ENCODE measurements at regions not wholly inside any gene's neighbourhood (a gene's known extent, or its start where the extent isn't known, plus 50 kb on each side); places are given as distances from the start of the nearest gene placed in this dataset.
"Not testable (repeated sequence)": the region's sequence is repeated elsewhere in the genome, so short reads cannot be mapped to it uniquely, and the experiment has no call there.

GRCh38 chr9:102642651-102643050 lies 352.5 kb upstream of the CYLC2 start:
- H2AFZ ChIP-seq (ENCODE audit: low read depth, low read length) = no peak overlapping the region
- DNase-seq = no peak
- no peak overlapping the region for H4K91ac ChIP-seq (ENCODE audit: low read length)
- no peaks in the 10 kb centered on the region for H3K79me1 ChIP-seq (replicated peaks; ENCODE audit: low read length, poor library complexity, severe bottlenecking)
- no peak overlapping the region for H3K9ac ChIP-seq (ENCODE audit: low read length)
- H2BK120ac ChIP-seq (ENCODE audit: low read depth, low read length) = no peak overlapping the region
- H2AK5ac ChIP-seq (ENCODE audit: low read length, severe bottlenecking) = no peak overlapping the region
- H3K18ac ChIP-seq (ENCODE audit: low read depth in 1 of 2, low read length in 2 of 2) = no peak overlapping the region
- no peaks in the 10 kb centered on the region for H3K27me3 ChIP-seq (ENCODE audit: control insufficient read depth in 1 of 2, insufficient read depth in 1 of 2, low read length in 2 of 2)
- H2BK5ac ChIP-seq (ENCODE audit: low read depth, low read length, poor library complexity, severe bottlenecking) = no peak overlapping the region
- H3K4me1 ChIP-seq (ENCODE audit: control insufficient read depth, insufficient read depth, low read depth, low read length) = no peaks in the 10 kb centered on the region
- no peaks in the 10 kb centered on the region for H3K36me3 ChIP-seq (ENCODE audit: control insufficient read depth in 1 of 2, insufficient read depth in 2 of 2, low read depth in 1 of 2, low read length in 2 of 2)
- no peak overlapping the region for H4K8ac ChIP-seq (ENCODE audit: low read length)
- no peak overlapping the region for H3K14ac ChIP-seq (ENCODE audit: low read length in 2 of 2)
- H2BK12ac ChIP-seq (ENCODE audit: low read length in 2 of 2) = no peak overlapping the region
- WGBS = 60% methylated on average over 1 of the region's 1 CpG
- H3K4ac ChIP-seq (ENCODE audit: low read depth in 1 of 2, low read length in 2 of 2) = no peak overlapping the region
- H3K4me2 ChIP-seq (ENCODE audit: low read length, poor library complexity, severe bottlenecking) = no peak overlapping the region
- no peak overlapping the region for H3K23ac ChIP-seq (ENCODE audit: low read length in 2 of 2)
- no peak overlapping the region for H3K27ac ChIP-seq (ENCODE audit: low read length, poor library complexity, severe bottlenecking)
- H3K4me3 ChIP-seq (ENCODE audit: insufficient read depth in 1 of 2, low read depth in 1 of 2, low read length in 2 of 2) = no peak overlapping the region
- H3K9me3 ChIP-seq (ENCODE audit: control insufficient read depth, low read length) = no peaks in the 10 kb centered on the region
- H2BK15ac ChIP-seq (ENCODE audit: low read depth, poor library complexity, severe bottlenecking) = no peak overlapping the region

- H2BK5ac ChIP-seq (ENCODE audit: low read depth, low read length, poor library complexity, severe bottlenecking) = no peak overlapping the region
- H2BK15ac ChIP-seq (ENCODE audit: low read depth, poor library complexity, severe bottlenecking) = no peak overlapping the region
- no peaks in the 10 kb centered on the region for H3K27me3 ChIP-seq (ENCODE audit: control insufficient read depth in 1 of 2, insufficient read depth in 1 of 2, low read length in 2 of 2)
- H4K91ac ChIP-seq (ENCODE audit: low read length) = no peak overlapping the region
- H3K4me2 ChIP-seq (ENCODE audit: low read length, poor library complexity, severe bottlenecking) = no peak overlapping the region
- peaks cover 3% of the 10 kb centered on the region for H3K9me3 ChIP-seq (ENCODE audit: control insufficient read depth, low read length)
- H3K9ac ChIP-seq (ENCODE audit: low read length) = no peak overlapping the region
- H3K4ac ChIP-seq (ENCODE audit: low read depth in 1 of 2, low read length in 2 of 2) = no peak overlapping the region
- H3K27ac ChIP-seq (ENCODE audit: low read length, poor library complexity, severe bottlenecking) = no peak overlapping the region
- H2AFZ ChIP-seq (ENCODE audit: low read depth, low read length) = no peak overlapping the region
- no peak overlapping the region for H2AK5ac ChIP-seq (ENCODE audit: low read length, severe bottlenecking)
- H2BK120ac ChIP-seq (ENCODE audit: low read depth, low read length) = no peak overlapping the region
- H3K18ac ChIP-seq (ENCODE audit: low read depth in 1 of 2, low read length in 2 of 2) = no peak overlapping the region
- no peak for DNase-seq
- H3K79me1 ChIP-seq (replicated peaks; ENCODE audit: low read length, poor library complexity, severe bottlenecking) = no peaks in the 10 kb centered on the region
- H3K14ac ChIP-seq (ENCODE audit: low read length in 2 of 2) = no peak overlapping the region
- H3K36me3 ChIP-seq (ENCODE audit: control insufficient read depth in 1 of 2, insufficient read depth in 2 of 2, low read depth in 1 of 2, low read length in 2 of 2) = no peaks in the 10 kb centered on the region
- no peaks in the 10 kb centered on the region for H3K4me1 ChIP-seq (ENCODE audit: control insufficient read depth, insufficient read depth, low read depth, low read length)
- H2BK12ac ChIP-seq (ENCODE audit: low read length in 2 of 2) = no peak overlapping the region
- no peak overlapping the region for H3K4me3 ChIP-seq (ENCODE audit: insufficient read depth in 1 of 2, low read depth in 1 of 2, low read length in 2 of 2)
- no peak overlapping the region for H4K8ac ChIP-seq (ENCODE audit: low read length)
- H3K23ac ChIP-seq (ENCODE audit: low read length in 2 of 2) = no peak overlapping the region
Measured at GRCh38 chr9:102631559-102631958, 363.6 kb upstream of the CYLC2 start.

- Histone ChIP-seq H3K4me3 (ENCODE audit: insufficient read depth in 1 of 2, low read depth in 1 of 2, low read length in 2 of 2) (no peak overlapping the region), H3K27me3 (ENCODE audit: control insufficient read depth in 1 of 2, insufficient read depth in 1 of 2, low read length in 2 of 2) (no peaks in the 10 kb centered on the region), H3K36me3 (ENCODE audit: control insufficient read depth in 1 of 2, insufficient read depth in 2 of 2, low read depth in 1 of 2, low read length in 2 of 2) (no peaks in the 10 kb centered on the region), H3K4me2 (ENCODE audit: low read length, poor library complexity, severe bottlenecking) (no peak overlapping the region), H3K9ac (ENCODE audit: low read length) (no peak overlapping the region), H2BK15ac (ENCODE audit: low read depth, poor library complexity, severe bottlenecking) (no peak overlapping the region), H2AK5ac (ENCODE audit: low read length, severe bottlenecking) (no peak overlapping the region), H2BK5ac (ENCODE audit: low read depth, low read length, poor library complexity, severe bottlenecking) (no peak overlapping the region), H2AFZ (ENCODE audit: low read depth, low read length) (no peak overlapping the region), H3K4me1 (ENCODE audit: control insufficient read depth, insufficient read depth, low read depth, low read length) (no peaks in the 10 kb centered on the region), H4K8ac (ENCODE audit: low read length) (no peak overlapping the region), H3K4ac (ENCODE audit: low read depth in 1 of 2, low read length in 2 of 2) (no peak overlapping the region), H3K23ac (ENCODE audit: low read length in 2 of 2) (no peak overlapping the region), H2BK12ac (ENCODE audit: low read length in 2 of 2) (no peak overlapping the region), H3K27ac (ENCODE audit: low read length, poor library complexity, severe bottlenecking) (no peak overlapping the region), H3K9me3 (ENCODE audit: control insufficient read depth, low read length) (peaks cover 13% of the 10 kb centered on the region), H3K18ac (ENCODE audit: low read depth in 1 of 2, low read length in 2 of 2) (no peak overlapping the region), H2BK120ac (ENCODE audit: low read depth, low read length) (no peak overlapping the region), H4K91ac (ENCODE audit: low read length) (no peak overlapping the region), H3K14ac (ENCODE audit: low read length in 2 of 2) (no peak overlapping the region), H3K79me1 (replicated peaks; ENCODE audit: low read length, poor library complexity, severe bottlenecking) (no peaks in the 10 kb centered on the region)
- no peak for DNase-seq
- WGBS = 71% methylated on average over 1 of the region's 2 CpGs
Measured at GRCh38 chr9:102609461-102609860, 385.7 kb upstream of the CYLC2 start.

- H3K4ac ChIP-seq (ENCODE audit: low read depth in 1 of 2, low read length in 2 of 2); H3K23ac ChIP-seq (ENCODE audit: low read length in 2 of 2); H3K79me1 ChIP-seq (replicated peaks; ENCODE audit: low read length, poor library complexity, severe bottlenecking); H3K4me3 ChIP-seq (ENCODE audit: insufficient read depth in 1 of 2, low read depth in 1 of 2, low read length in 2 of 2); H3K14ac ChIP-seq (ENCODE audit: low read length in 2 of 2); H3K18ac ChIP-seq (ENCODE audit: low read depth in 1 of 2, low read length in 2 of 2); H2AK5ac ChIP-seq (ENCODE audit: low read length, severe bottlenecking); H4K8ac ChIP-seq (ENCODE audit: low read length); H3K4me2 ChIP-seq (ENCODE audit: low read length, poor library complexity, severe bottlenecking); H2BK5ac ChIP-seq (ENCODE audit: low read depth, low read length, poor library complexity, severe bottlenecking); H2BK15ac ChIP-seq (ENCODE audit: low read depth, poor library complexity, severe bottlenecking); H3K36me3 ChIP-seq (ENCODE audit: control insufficient read depth in 1 of 2, insufficient read depth in 2 of 2, low read depth in 1 of 2, low read length in 2 of 2); H4K91ac ChIP-seq (ENCODE audit: low read length); DNase-seq; H2BK120ac ChIP-seq (ENCODE audit: low read depth, low read length); H3K27ac ChIP-seq (ENCODE audit: low read length, poor library complexity, severe bottlenecking); H3K9ac ChIP-seq (ENCODE audit: low read length); H3K4me1 ChIP-seq (ENCODE audit: control insufficient read depth, insufficient read depth, low read depth, low read length); H2AFZ ChIP-seq (ENCODE audit: low read depth, low read length); H3K27me3 ChIP-seq (ENCODE audit: control insufficient read depth in 1 of 2, insufficient read depth in 1 of 2, low read length in 2 of 2); H2BK12ac ChIP-seq (ENCODE audit: low read length in 2 of 2): not testable (repeated sequence)
- peaks cover 25% of the 10 kb centered on the region for H3K9me3 ChIP-seq (ENCODE audit: control insufficient read depth, low read length)
- 89% methylated on average over 44 of the region's 47 CpGs for whole genome bisulfite sequencing
Measured at GRCh38 chr9:102603198-102604195, 391.6 kb upstream of the CYLC2 start.
